CD4-positive, CD25-positive, alpha-beta regulatory T cell (primary cell): ENCODE measurements at regions not wholly inside any gene's neighbourhood (a gene's known extent, or its start where the extent isn't known, plus 50 kb on each side); places are given as distances from the start of the nearest gene placed in this dataset.
"Not testable (repeated sequence)": the region's sequence is repeated elsewhere in the genome, so short reads cannot be mapped to it uniquely, and the experiment has no call there.

Experiments
- ATAC-seq, 2 donors: fragments of 150-1000 bp; cut with Tn5 transposase; one replicate each; pipeline ENCODE4 v1.10.0; 2021; ENCODE audit warnings: low read depth in 2 of 2, moderate number of reproducible peaks in 2 of 2, moderate library complexity in 1 of 2
- DNase-seq, 3 donors: peaks; one replicate each; pipeline versions ENCODE4 v3.0.0 to v3.0.0-alpha.2; 2012 to 2022; ENCODE audit warnings: mixed read lengths in 1 of 3
- H3K27ac ChIP-seq: one replicate; pipeline ENCODE4 v1.7.0; 2013; ENCODE audit warnings: mild to moderate bottlenecking, low read length; ENCODE audit not compliant: insufficient read depth, poor library complexity, severe bottlenecking
- H3K27me3 ChIP-seq: one replicate; pipeline ENCODE4 v1.7.0; 2013; ENCODE audit warnings: low read length; ENCODE audit not compliant: control insufficient read depth, insufficient read depth
- H3K36me3 ChIP-seq: one replicate; pipeline ENCODE4 v1.7.0; 2013; ENCODE audit warnings: mild to moderate bottlenecking, low read length, moderate library complexity; ENCODE audit not compliant: control insufficient read depth, insufficient read depth
- H3K4me1 ChIP-seq: 2 replicates; pipeline ENCODE4 v1.7.0; 2013; ENCODE audit warnings: mild to moderate bottlenecking, low read length; ENCODE audit not compliant: insufficient read depth, control insufficient read depth, poor library complexity, severe bottlenecking
- H3K4me3 ChIP-seq: one replicate; pipeline ENCODE4 v1.7.0; 2013; ENCODE audit warnings: low read depth, mild to moderate bottlenecking, low read length, moderate library complexity
- H3K9me3 ChIP-seq, 2 experiments: 1 replicate in 1 of 2; 2 replicates in 1 of 2; pipeline ENCODE4 v1.7.0; 2013; ENCODE audit warnings: low read length in 2 of 2, mild to moderate bottlenecking in 1 of 2, moderate library complexity in 1 of 2; ENCODE audit not compliant: control insufficient read depth in 2 of 2
- H3K27ac Mint-ChIP-seq, 3 donors: one replicate each; pipeline ENCODE4 v1.8.0; 2020 to 2022; ENCODE audit warnings: mild to moderate bottlenecking in 3 of 3, mixed read lengths in 3 of 3, moderate library complexity in 2 of 3
- H3K27me3 Mint-ChIP-seq: one replicate; pipeline ENCODE4 v1.8.0; 2022; ENCODE audit warnings: mild to moderate bottlenecking, mixed read lengths
- H3K36me3 Mint-ChIP-seq: one replicate; pipeline ENCODE4 v1.8.0; 2020; ENCODE audit warnings: mixed read lengths
- H3K4me1 Mint-ChIP-seq, 4 donors: one replicate each; pipeline ENCODE4 v1.8.0; 2020 to 2022; ENCODE audit warnings: mixed read lengths in 4 of 4, mild to moderate bottlenecking in 1 of 4
- H3K4me3 Mint-ChIP-seq, 4 donors: one replicate each; pipeline ENCODE4 v1.8.0; 2020 to 2022; ENCODE audit warnings: mild to moderate bottlenecking in 4 of 4, mixed read lengths in 4 of 4, moderate library complexity in 3 of 4
- H3K9me3 Mint-ChIP-seq, 7 donors: one replicate each; pipeline ENCODE4 v1.8.0; 2020 to 2022; ENCODE audit warnings: mixed read lengths in 7 of 7, mild to moderate bottlenecking in 3 of 7, moderate library complexity in 2 of 7

DNA sequence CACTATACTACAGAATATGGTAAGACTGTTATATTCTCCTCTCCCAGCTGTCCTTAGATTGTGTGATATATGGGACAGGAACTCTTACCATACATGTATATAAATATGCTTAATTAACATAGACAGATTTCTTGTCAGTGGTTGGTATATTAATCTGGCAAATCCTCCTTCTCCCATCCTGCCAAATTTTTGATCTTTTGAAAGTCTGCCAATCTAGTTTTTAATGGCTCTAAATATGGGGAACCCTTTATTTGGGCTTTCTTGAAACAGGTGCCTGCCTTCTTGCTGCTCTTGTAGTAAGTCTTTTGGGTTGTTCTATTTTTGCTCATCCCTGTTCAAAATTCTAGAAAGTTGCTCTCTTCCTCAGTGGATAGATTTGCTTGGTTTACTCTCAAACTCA is 63.5 kb downstream of the SPATA31D1 start:
- peaks cover 2 to 7% (median 3%) of the 10 kb centered on the region in 7 donors for H3K9me3 Mint-ChIP-seq
- H3K4me1 ChIP-seq = no peaks in the 10 kb centered on the region
- H3K4me3 Mint-ChIP-seq = no peak overlapping the region
- no peaks in the 10 kb centered on the region for H3K27me3 ChIP-seq
- no peaks in the 10 kb centered on the region for H3K36me3 Mint-ChIP-seq
- H3K36me3 ChIP-seq = no peaks in the 10 kb centered on the region
- no peak overlapping the region for H3K27ac ChIP-seq
- H3K4me3 ChIP-seq = no peak overlapping the region
- DNase-seq = no peak
- H3K9me3 ChIP-seq = peaks cover 0 to 2% of the 10 kb centered on the region in 2 experiments
- no peaks in the 10 kb centered on the region for H3K27me3 Mint-ChIP-seq
- no peak for ATAC-seq
- no peaks in the 10 kb centered on the region for H3K4me1 Mint-ChIP-seq
- H3K27ac Mint-ChIP-seq = no peak overlapping the region

DNA sequence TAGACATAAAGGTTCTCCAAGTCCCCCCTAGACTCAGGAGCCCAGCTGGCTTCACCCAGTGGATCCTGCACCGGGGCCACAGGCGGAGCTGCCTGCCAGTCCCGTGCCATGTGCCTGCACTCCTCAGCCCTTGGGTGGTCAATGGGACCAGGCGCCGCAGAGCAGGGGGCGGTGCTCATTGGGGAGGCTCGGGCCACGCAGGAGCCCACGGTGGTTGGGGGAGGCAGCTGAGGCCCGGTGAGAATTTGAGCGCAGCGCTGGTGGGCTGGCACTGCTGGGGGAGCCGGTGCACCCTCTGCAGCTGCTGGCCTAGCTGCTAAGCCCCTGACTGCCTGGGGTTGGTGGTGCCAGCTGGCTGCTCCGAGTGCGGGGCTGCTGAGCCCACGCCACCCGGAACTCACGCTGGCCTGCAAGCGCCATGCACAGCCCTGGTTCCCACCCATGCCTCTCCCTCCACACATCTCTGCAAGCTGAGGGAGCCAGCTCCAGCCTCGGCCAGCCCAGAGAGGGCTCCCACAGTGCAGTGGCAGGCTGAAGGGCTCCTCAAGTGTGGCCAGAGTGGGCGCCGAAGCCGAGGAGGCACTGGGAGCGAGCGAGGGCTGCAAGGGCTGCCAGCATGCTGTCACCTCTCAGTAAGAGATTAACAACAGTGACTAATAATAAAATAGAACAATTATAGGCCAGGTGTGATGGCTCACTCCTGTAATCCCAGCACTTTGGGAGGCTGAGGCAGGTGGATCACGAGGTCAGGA is 65.9 kb downstream of the SPATA31D1 start:
- H3K4me3 ChIP-seq = no peak overlapping the region
- Mint-ChIP-seq H3K9me3 (peaks cover 0 to 7% (median 2%) of the 10 kb centered on the region in 7 donors), H3K27me3 (no peaks in the 10 kb centered on the region), H3K4me1 (no peaks in the 10 kb centered on the region), H3K27ac (no peak overlapping the region), H3K4me3 (no peak overlapping the region), H3K36me3 (no peaks in the 10 kb centered on the region)
- DNase-seq (no peak), ATAC-seq (no peak)
- no peaks in the 10 kb centered on the region for H3K27me3 ChIP-seq
- H3K36me3 ChIP-seq = no peaks in the 10 kb centered on the region
- no peak overlapping the region for H3K27ac ChIP-seq
- H3K4me1 ChIP-seq = no peaks in the 10 kb centered on the region
- peaks cover 0 to 2% of the 10 kb centered on the region in 2 experiments for H3K9me3 ChIP-seq

DNA sequence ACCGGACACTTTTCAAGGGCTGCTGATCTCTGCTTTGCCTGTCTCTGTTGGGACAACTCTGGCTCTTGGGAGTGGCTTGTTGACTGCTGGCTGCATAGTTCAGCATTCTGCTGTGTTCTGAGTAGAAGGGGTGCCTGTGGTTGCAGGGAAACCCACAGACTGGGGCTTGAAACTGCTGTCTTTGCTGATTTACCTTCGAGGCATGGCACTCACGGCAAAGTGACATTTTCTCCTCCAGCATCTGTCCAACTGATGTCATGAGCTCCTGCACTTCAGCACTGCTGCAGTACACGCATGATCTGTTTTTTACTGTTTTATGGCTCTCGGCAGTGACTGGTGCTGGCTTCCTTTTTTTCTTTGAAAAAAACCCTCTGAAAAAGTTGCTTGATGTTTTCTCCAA is 69.2 kb downstream of the SPATA31D1 start:
- H3K9me3 ChIP-seq = no peaks in the 10 kb centered on the region
- no peak overlapping the region for H3K4me3 ChIP-seq
- Mint-ChIP-seq H3K4me3 (no peak overlapping the region), H3K4me1 (no peaks in the 10 kb centered on the region), H3K27me3 (no peaks in the 10 kb centered on the region), H3K27ac (no peak overlapping the region), H3K36me3 (no peaks in the 10 kb centered on the region), H3K9me3 (peaks cover 0 to 16% (median 2%) of the 10 kb centered on the region in 7 donors)
- H3K36me3 ChIP-seq = no peaks in the 10 kb centered on the region
- H3K27ac ChIP-seq = no peak overlapping the region
- H3K4me1 ChIP-seq = no peaks in the 10 kb centered on the region
- DNase-seq = no peak
- H3K27me3 ChIP-seq = no peaks in the 10 kb centered on the region
- ATAC-seq = no peak

DNA sequence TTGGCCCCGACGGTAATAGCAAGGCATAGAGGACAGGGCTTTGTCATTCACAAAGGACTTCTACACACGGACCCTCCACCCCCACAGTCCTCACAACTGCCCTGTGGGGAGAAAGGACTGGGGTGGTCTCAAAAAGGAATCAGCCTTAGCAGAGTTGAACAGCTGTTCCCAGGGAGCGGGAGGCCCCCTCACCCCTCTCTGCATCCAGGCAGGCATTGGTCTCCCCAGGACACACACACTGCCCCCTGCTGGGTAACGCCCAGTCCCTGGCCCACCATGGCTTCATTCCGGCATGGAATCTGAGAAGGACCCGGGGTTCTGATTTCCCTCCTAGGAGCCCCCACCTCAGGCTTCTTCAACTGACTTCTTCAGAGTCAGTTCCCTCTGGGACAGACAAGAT is 73.2 kb downstream of the SPATA31D1 start:
- H3K4me3 ChIP-seq, H3K4me3 Mint-ChIP-seq, ATAC-seq, H3K4me1 ChIP-seq, H3K36me3 Mint-ChIP-seq, H3K27me3 ChIP-seq, H3K9me3 ChIP-seq, H3K4me1 Mint-ChIP-seq, DNase-seq, H3K27ac ChIP-seq, H3K27ac Mint-ChIP-seq, H3K36me3 ChIP-seq, H3K27me3 Mint-ChIP-seq: not testable (repeated sequence)
- H3K9me3 Mint-ChIP-seq = peaks cover 0 to 14% (median 8%) of the 10 kb centered on the region in 7 donors

DNA sequence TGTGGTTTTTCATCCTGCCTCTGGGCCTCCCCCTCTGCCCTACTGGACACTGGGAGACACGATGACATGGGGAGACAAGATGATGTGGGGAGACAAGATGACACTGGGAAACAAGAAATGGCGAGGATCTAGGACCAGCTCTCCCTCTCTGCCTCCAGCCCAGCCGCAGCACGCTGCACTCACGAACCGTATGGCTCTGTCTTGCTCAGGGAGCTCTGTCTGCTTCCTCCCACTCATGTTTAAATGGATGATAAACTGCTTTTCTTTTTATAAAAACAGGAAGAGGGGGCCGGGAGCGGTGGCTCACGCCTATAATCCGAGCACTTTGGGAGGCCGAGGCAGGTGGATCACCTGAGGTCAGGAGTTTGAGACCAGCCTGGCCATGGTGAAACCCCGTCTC is 73.7 kb downstream of the SPATA31D1 start:
- H3K36me3 Mint-ChIP-seq = no peaks in the 10 kb centered on the region
- ATAC-seq (no peak), DNase-seq (no peak)

DNA sequence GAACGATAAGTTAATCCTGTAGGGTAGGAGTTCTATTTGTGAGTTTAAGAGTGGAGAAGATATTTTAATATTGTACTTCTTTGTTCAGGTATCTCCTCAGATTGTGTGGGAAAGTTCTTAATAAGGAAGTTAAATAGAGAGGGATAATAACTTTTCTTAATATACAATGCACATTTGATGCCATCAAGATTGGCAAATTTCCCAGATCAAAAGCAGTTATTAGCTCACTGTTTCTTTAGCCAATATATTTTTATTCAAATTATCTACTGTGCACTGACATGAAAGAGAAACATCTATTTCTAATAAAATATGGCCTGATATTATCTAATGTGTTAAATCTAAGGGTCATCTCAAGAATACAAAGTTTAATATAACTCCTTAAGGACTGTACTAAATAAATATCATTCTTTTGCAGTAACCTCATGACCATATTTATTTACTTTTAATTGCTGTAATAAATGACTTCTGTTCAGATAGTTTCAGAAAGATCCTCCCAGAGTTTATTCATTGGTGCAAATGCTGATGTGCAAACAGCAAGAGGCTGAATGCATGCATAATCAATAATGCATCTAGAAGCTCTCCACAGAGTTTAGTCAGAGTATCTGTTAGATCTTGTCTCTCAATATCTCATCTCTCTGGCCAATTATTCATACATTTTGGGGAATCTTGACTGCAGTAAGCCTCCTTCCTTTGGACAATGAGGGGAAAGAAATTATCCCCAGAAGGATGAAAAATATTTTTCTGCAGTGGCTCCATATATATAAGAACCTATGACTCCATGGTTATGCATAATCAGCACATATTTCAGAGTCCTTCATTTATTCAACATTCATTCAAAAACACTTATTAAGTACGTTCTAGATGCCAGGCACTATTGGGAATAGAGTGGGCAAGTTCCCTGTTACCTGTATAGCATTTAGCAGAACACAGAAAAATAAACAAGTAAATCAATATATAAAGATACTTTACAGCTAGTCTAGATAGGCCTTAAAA is 85.3 kb downstream of the SPATA31D1 start:
- no peak for DNase-seq
- H3K36me3 Mint-ChIP-seq = no peaks in the 10 kb centered on the region
- peaks cover 0 to 24% (median 6%) of the 10 kb centered on the region in 7 donors for H3K9me3 Mint-ChIP-seq
- H3K4me3 Mint-ChIP-seq = no peak overlapping the region
- no peak overlapping the region for H3K4me3 ChIP-seq
- H3K27ac ChIP-seq = no peak overlapping the region
- no peaks in the 10 kb centered on the region for H3K27me3 Mint-ChIP-seq
- no peaks in the 10 kb centered on the region for H3K36me3 ChIP-seq
- no peaks in the 10 kb centered on the region for H3K27me3 ChIP-seq
- peaks cover 0 to 2% of the 10 kb centered on the region in 2 experiments for H3K9me3 ChIP-seq
- no peaks in the 10 kb centered on the region for H3K4me1 Mint-ChIP-seq
- no peak for ATAC-seq
- no peak overlapping the region for H3K27ac Mint-ChIP-seq
- no peaks in the 10 kb centered on the region for H3K4me1 ChIP-seq

More for the DNA sequence above, 73.7 kb downstream of the SPATA31D1 start:
- H3K27me3 ChIP-seq = no peaks in the 10 kb centered on the region
- Mint-ChIP-seq H3K4me3 (no peak overlapping the region), H3K4me1 (no peaks in the 10 kb centered on the region), H3K9me3 (peaks cover 0 to 14% (median 9%) of the 10 kb centered on the region in 7 donors), H3K27me3 (no peaks in the 10 kb centered on the region), H3K27ac (no peak overlapping the region)
- no peak overlapping the region for H3K27ac ChIP-seq
- H3K36me3 ChIP-seq = no peaks in the 10 kb centered on the region
- no peaks in the 10 kb centered on the region for H3K9me3 ChIP-seq
- no peaks in the 10 kb centered on the region for H3K4me1 ChIP-seq
- no peak overlapping the region for H3K4me3 ChIP-seq

DNA sequence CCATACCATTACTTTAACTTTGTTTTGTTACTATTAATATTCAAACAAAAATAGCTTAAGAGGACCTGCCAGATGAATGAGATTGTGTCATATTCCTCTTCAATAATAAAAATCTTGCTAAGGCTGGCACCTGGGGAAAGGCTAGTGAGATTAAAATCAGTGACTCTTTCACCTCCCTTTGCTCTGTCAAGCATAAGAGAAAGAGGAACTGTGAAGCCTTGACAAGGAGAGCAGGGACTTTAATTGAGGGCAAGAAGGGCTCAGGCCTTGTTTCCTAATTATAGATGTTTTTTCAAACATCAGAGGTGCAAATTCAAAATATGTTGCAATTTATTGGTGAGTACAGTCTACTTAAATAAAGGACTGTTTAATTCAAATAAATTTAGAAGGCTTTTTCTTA is 91.7 kb downstream of the SPATA31D1 start:
- Mint-ChIP-seq H3K9me3 (peaks cover 0 to 12% (median 5%) of the 10 kb centered on the region in 7 donors), H3K36me3 (no peaks in the 10 kb centered on the region), H3K4me1 (no peaks in the 10 kb centered on the region), H3K4me3 (no peak overlapping the region), H3K27me3 (no peaks in the 10 kb centered on the region), H3K27ac (no peak overlapping the region)
- H3K27ac ChIP-seq = no peak overlapping the region
- H3K4me3 ChIP-seq = no peak overlapping the region
- H3K36me3 ChIP-seq = no peaks in the 10 kb centered on the region
- no peaks in the 10 kb centered on the region for H3K9me3 ChIP-seq
- no peak for DNase-seq
- H3K27me3 ChIP-seq = no peaks in the 10 kb centered on the region
- no peaks in the 10 kb centered on the region for H3K4me1 ChIP-seq
- ATAC-seq = no peak
